Pulmonary artery endothelial cell (primary cell): ENCODE measurements at regions not wholly inside any gene's neighbourhood (a gene's known extent, or its start where the extent isn't known, plus 50 kb on each side); places are given as distances from the start of the nearest gene placed in this dataset.

Experiments used
- DNase-seq: peaks from one replicate; pipeline ENCODE4 v3.0.0-alpha.2; 2011; ENCODE audit warnings: low read depth, low spot score

- no peak for DNase-seq
These were observed 171.8 kb upstream of the PITX1 start for GRCh38 chr5:135205632-135206349.

GRCh38 chr5:135204151-135204600 is 170.1 kb upstream of the PITX1 start:
- no peak for DNase-seq

- no peak for DNase-seq
These were observed 169.6 kb upstream of the PITX1 start for GRCh38 chr5:135203593-135204036.

- DNase-seq, result no peak
These were observed 169.0 kb upstream of the PITX1 start for GRCh38 chr5:135203019-135203418.

GRCh38 chr5:135199919-135200318 is 165.9 kb upstream of the PITX1 start:
- DNase-seq, result no peak

GRCh38 chr5:135196483-135196882 is 162.5 kb upstream of the PITX1 start:
- DNase-seq, result no peak

- DNase-seq, result no peak
These were observed 161.2 kb upstream of the PITX1 start for GRCh38 chr5:135195270-135195608.

- no peak for DNase-seq
These were observed 160.7 kb upstream of the PITX1 start for GRCh38 chr5:135194573-135195269.

GRCh38 chr5:135194126-135194488 is 160.1 kb upstream of the PITX1 start:
- DNase-seq, result no peak

GRCh38 chr5:135193213-135194125 is 159.4 kb upstream of the PITX1 start:
- peak; percentile 32 for DNase-seq

GRCh38 chr5:135192351-135192750 is 158.3 kb upstream of the PITX1 start:
- no peak for DNase-seq

- no peak for DNase-seq
These were observed 157.2 kb upstream of the PITX1 start for GRCh38 chr5:135191084-135191826.

GRCh38 chr5:135190416-135191083 is 156.5 kb upstream of the PITX1 start:
- no peak for DNase-seq

GRCh38 chr5:135189024-135189423 is 155.0 kb upstream of the PITX1 start:
- DNase-seq, result no peak

GRCh38 chr5:135188233-135188914 is 154.3 kb upstream of the PITX1 start:
- DNase-seq, result no peak

GRCh38 chr5:135186662-135187522 is 152.9 kb upstream of the PITX1 start:
- no peak for DNase-seq

- no peak for DNase-seq
These were observed 151.5 kb upstream of the PITX1 start for GRCh38 chr5:135185481-135186065.

- DNase-seq, result no peak
These were observed 150.6 kb upstream of the PITX1 start for GRCh38 chr5:135184646-135185045.

GRCh38 chr5:135183464-135183863 is 149.4 kb upstream of the PITX1 start:
- no peak for DNase-seq
